Upper lobe of left lung (tissue), 6 donors: ENCODE measurements at regions not wholly inside any gene's neighbourhood (a gene's known extent, or its start where the extent isn't known, plus 50 kb on each side); places are given as distances from the start of the nearest gene placed in this dataset.
"Not testable (repeated sequence)": the region's sequence is repeated elsewhere in the genome, so short reads cannot be mapped to it uniquely, and the experiment has no call there.

Source experiments
- ATAC-seq, 2 donors: fragments of 200-7000 bp; cut with Tn5 transposase; one replicate each; pipeline ENCODE4 v1.9.1; 2022; ENCODE audit warnings: mild to moderate bottlenecking in 2 of 2, moderate library complexity in 2 of 2; ENCODE audit not compliant: low FRiP score in 2 of 2
- DNase-seq, 2 donors: peaks; one replicate each; pipeline ENCODE4 v3.0.0-alpha.2; 2019 to 2020
- H3K27ac ChIP-seq, 4 donors: fragments of 200-600 bp; sonication (generic); one replicate each; pipeline ENCODE4 v1.5.1; 2016 to 2019
- H3K27me3 ChIP-seq, 4 donors: fragments of 200-600 bp; sonication (generic); one replicate each; pipeline ENCODE4 v1.5.1; 2017 to 2019
- H3K36me3 ChIP-seq, 4 donors: fragments of 200-600 bp; sonication (generic); one replicate each; pipeline ENCODE4 v1.5.1; 2016 to 2019
- H3K4me1 ChIP-seq, 4 donors: fragments of 200-600 bp; sonication (generic); one replicate each; pipeline ENCODE4 v1.5.1; 2018 to 2019
- H3K4me3 ChIP-seq, 4 donors: fragments of 200-600 bp; sonication (generic); one replicate each; pipeline ENCODE4 v1.5.1; 2017 to 2019; ENCODE audit warnings: mild to moderate bottlenecking in 2 of 4, moderate library complexity in 1 of 4
- H3K9me3 ChIP-seq, 4 donors: fragments of 200-600 bp; sonication (generic); one replicate each; pipeline ENCODE4 v1.5.1; 2018 to 2019
- CTCF ChIP-seq, 6 experiments: fragments of 450-650 bp in 4 of 6; fragments of 200-600 bp in 2 of 6; sonication (generic) in 2 of 6; IDR thresholded peaks; one replicate each; pipeline ENCODE4 v1.5.1; 2016 to 2019; ENCODE audit warnings: antibody characterized with exemption in 6 of 6
- EP300 ChIP-seq, 4 donors: sonication (generic); formaldehyde crosslinking; IDR thresholded peaks; one replicate each; pipeline ENCODE4 v1.5.1; 2017; ENCODE audit warnings: antibody characterized with exemption in 4 of 4, control low read depth in 2 of 4
- POLR2A ChIP-seq, 4 donors: fragments of 450-650 bp; IDR thresholded peaks; one replicate each; pipeline ENCODE4 v1.5.1; 2016 to 2017; ENCODE audit warnings: antibody characterized with exemption in 4 of 4, mild to moderate bottlenecking in 2 of 4
- POLR2AphosphoS5 ChIP-seq, 2 donors: sonication (generic); formaldehyde crosslinking; IDR thresholded peaks; one replicate each; pipeline ENCODE4 v1.5.1; 2017; ENCODE audit warnings: antibody characterized with exemption in 2 of 2
- WGBS, 2 donors: methylation state at CpG; one replicate each; pipeline ENCODE4 v1.1.5; 2017 to 2018; 5-methylcytosine and 5-hydroxymethylcytosine counted together
- donor health status: DM: no; HTN: no; CAD: no; lungs with moderate emphysema.
- donor health status: DM: no; HTN: yes; CAD: no; lungs with severe emphysema.

GRCh38 chr3:167033866-167034265 lies 346.2 kb downstream of the ZBBX start:
- H3K4me1 ChIP-seq: no peaks in the 10 kb centered on the region
- no peaks in the 10 kb centered on the region for H3K9me3 ChIP-seq
- no peaks in the 10 kb centered on the region for H3K36me3 ChIP-seq
- H3K27me3 ChIP-seq: no peaks in the 10 kb centered on the region
- no peak for ATAC-seq
- no peak overlapping the region for H3K4me3 ChIP-seq
- 52 to 56% methylated on average over 2 of the region's 2 CpGs for WGBS, 2 donors
- TF ChIP-seq CTCF (IDR thresholded peaks at IDR 0.05) (no peak), POLR2A (IDR thresholded peaks at IDR 0.05) (no peak), POLR2AphosphoS5 (IDR thresholded peaks at IDR 0.05) (no peak), EP300 (IDR thresholded peaks at IDR 0.05) (no peak)
- DNase-seq: no peak
- no peak overlapping the region for H3K27ac ChIP-seq

- 19 to 24% methylated on average over 5 of the region's 5 CpGs for WGBS, 2 donors
- peak; percentile 37 to 56 for ATAC-seq
Measured at GRCh38 chr3:167032267-167032876, 347.7 kb downstream of the ZBBX start.

GRCh38 chr3:167031364-167032049 lies 348.6 kb downstream of the ZBBX start:
- no peaks in the 10 kb centered on the region for H3K36me3 ChIP-seq
- ATAC-seq (no peak), DNase-seq (no peak)
- WGBS, 2 donors: 54 to 61% methylated on average over 12 of the region's 12 CpGs
- H3K4me3 ChIP-seq: no peak overlapping the region
- no peaks in the 10 kb centered on the region for H3K27me3 ChIP-seq
- no peak overlapping the region for H3K27ac ChIP-seq
- no peaks in the 10 kb centered on the region for H3K4me1 ChIP-seq
- TF ChIP-seq EP300 (IDR thresholded peaks at IDR 0.05) (no peak), CTCF (IDR thresholded peaks at IDR 0.05) (no peak), POLR2A (IDR thresholded peaks at IDR 0.05) (no peak), POLR2AphosphoS5 (IDR thresholded peaks at IDR 0.05) (no peak)
- H3K9me3 ChIP-seq: no peaks in the 10 kb centered on the region

More at GRCh38 chr3:167032267-167032876, 347.7 kb downstream of the ZBBX start:
- H3K4me3 ChIP-seq: no peak overlapping the region
- H3K4me1 ChIP-seq: no peaks in the 10 kb centered on the region
- no peaks in the 10 kb centered on the region for H3K27me3 ChIP-seq
- TF ChIP-seq POLR2A (IDR thresholded peaks at IDR 0.05) (no peak), CTCF (IDR thresholded peaks at IDR 0.05) (peak in 3 of 6 experiments; percentile 40 to 53 (median 44))
- H3K27ac ChIP-seq: no peak overlapping the region
- H3K9me3 ChIP-seq: no peaks in the 10 kb centered on the region
- DNase-seq: no peak
- no peaks in the 10 kb centered on the region for H3K36me3 ChIP-seq

- Histone ChIP-seq H3K9me3 (no peaks in the 10 kb centered on the region), H3K4me3 (no peak overlapping the region), H3K4me1 (no peaks in the 10 kb centered on the region), H3K27me3 (no peaks in the 10 kb centered on the region), H3K36me3 (no peaks in the 10 kb centered on the region), H3K27ac (no peak overlapping the region)
- 56 to 60% methylated on average over 4 of the region's 4 CpGs for WGBS, 2 donors
- DNase-seq (no peak), ATAC-seq (no peak)
- TF ChIP-seq CTCF (IDR thresholded peaks at IDR 0.05): no peak
- TF ChIP-seq EP300 (IDR thresholded peaks at IDR 0.05): no peak
- TF ChIP-seq POLR2A (IDR thresholded peaks at IDR 0.05): no peak
- TF ChIP-seq POLR2AphosphoS5 (IDR thresholded peaks at IDR 0.05): no peak
Measured at GRCh38 chr3:167030082-167030725, 349.9 kb downstream of the ZBBX start.

GRCh38 chr3:167019503-167019902 lies 360.6 kb downstream of the ZBBX start:
- not testable (repeated sequence) for H3K27ac ChIP-seq, DNase-seq, H3K4me1 ChIP-seq, H3K36me3 ChIP-seq, ATAC-seq, H3K27me3 ChIP-seq, H3K4me3 ChIP-seq, H3K9me3 ChIP-seq
- 86 to 88% methylated on average over 2 of the region's 2 CpGs for WGBS, 2 donors

- not testable (repeated sequence) for H3K9me3 ChIP-seq, H3K27ac ChIP-seq, H3K27me3 ChIP-seq, H3K4me1 ChIP-seq, ATAC-seq, H3K36me3 ChIP-seq, H3K4me3 ChIP-seq
- 91 to 95% methylated on average over 4 to 29 of the region's 34 CpGs for WGBS, 2 donors
- peak in 1 of 2 donors; percentile 59 for DNase-seq
Measured at GRCh38 chr3:167018591-167019111, 361.4 kb downstream of the ZBBX start.
